ENCODE measurements at regions not wholly inside any gene's neighbourhood (a gene's known extent, or its start where the extent isn't known, plus 50 kb on each side); places are given as distances from the start of the nearest gene placed in this dataset.
"Not testable (repeated sequence)": the region's sequence is repeated elsewhere in the genome, so short reads cannot be mapped to it uniquely, and the experiment has no call there.

- not testable (repeated sequence) for DNase-seq (ENCODE audit: low read depth)
Observed at GRCh38 chr9:135195975-135196374, 108.5 kb downstream of the OLFM1 start.

GRCh38 chr9:135196474-135196873, 109.0 kb downstream of the OLFM1 start:
- DNase-seq (ENCODE audit: low read depth), result no peak

DNA sequence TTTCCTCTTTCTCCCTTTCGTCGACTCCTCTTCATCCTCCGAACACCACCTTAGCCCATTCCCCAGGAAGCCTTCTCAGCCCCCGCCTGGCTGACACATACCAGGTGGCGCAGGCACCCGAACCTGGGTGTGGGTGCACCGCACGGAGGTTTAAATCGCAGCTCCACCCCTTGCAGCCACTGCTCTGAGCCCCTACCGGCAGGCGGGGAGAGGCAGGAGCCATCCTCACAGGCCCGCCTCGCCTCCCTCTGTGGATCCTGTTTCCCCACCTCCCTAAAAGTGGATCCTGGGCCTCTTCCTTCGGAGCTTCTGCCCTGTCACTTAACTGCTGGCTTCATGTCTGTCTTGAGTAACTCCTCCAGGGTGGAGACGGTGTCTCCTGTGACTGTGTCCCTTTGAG, 110.7 kb downstream of the OLFM1 start:
- no peak for DNase-seq (ENCODE audit: low read depth)

DNA sequence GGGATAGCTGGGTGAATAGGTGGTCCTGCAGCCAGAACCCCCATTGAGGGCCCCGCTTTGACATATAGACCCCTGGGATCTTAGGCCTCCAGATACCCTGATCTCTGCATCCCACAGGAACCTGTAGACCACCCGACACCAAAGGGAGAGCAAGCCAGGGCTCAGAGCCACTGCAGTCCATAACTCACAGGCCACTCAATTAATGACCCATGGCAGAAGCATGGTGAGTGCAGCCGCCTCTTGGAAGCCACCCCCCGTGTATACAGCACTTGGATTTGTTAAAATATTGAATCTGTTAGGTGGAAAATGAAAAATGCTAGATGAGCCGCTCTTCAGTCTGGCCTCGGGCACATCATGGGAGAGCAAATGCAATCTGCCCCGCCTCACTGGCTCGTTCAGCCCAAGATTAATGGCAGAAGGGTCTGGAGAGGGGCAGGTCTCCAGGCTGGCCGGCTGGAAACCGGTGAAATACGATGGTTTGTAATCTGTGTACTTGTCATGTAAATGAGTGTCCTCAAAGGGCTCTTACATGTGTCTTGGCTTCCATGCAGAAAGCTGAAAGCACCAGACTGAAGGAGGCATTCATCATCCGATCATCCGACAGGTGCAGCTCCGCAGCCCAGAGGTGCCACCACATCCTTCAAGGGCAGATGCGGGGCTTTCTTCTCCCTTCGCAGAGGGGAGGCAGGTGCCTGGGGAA, 111.3 kb downstream of the OLFM1 start:
- DNase-seq (ENCODE audit: low read depth), result no peak

DNA sequence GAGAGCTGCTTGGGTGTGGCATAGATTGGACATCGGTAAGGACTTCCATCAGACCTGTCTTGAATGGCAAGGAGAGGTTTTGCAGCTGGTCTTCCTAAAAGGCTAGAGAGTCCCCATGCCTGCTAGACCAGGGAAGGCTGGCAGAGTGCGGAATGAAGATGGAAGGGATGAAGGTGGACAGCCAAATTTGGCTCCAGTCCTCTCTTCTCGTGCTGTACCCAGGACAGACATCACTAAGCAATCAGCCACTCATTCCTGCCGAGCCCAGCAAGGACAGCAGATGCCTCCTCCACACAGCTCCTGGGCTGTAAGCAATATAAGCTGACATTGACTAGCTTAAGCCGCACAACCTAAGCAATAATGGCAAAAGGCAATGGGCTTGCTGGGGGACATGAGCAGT, 112.0 kb downstream of the OLFM1 start:
- DNase-seq (ENCODE audit: low read depth), result no peak

GRCh38 chr9:135201711-135202110, 114.2 kb downstream of the OLFM1 start:
- DNase-seq (ENCODE audit: low read depth), result no peak

DNA sequence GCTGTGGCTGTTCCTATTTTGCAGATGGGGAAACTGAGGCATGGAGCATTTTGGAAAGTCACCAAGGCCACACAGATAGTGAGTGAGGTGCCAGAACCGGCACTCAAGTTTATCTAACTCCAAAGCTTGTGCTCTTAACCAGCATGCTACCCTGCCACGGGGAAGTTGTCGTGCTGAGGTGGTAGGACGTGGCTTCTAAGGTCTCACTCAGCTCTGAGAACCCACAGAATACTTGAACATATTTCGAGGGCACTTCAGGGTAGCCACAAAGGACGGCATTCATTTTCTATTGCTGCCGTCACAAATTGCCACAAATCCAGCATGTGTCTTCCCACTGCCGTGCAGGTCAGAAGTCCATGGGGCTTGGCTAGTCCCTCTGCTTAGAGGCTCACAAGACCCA, 116.7 kb downstream of the OLFM1 start:
- DNase-seq (ENCODE audit: low read depth), result no peak

DNA sequence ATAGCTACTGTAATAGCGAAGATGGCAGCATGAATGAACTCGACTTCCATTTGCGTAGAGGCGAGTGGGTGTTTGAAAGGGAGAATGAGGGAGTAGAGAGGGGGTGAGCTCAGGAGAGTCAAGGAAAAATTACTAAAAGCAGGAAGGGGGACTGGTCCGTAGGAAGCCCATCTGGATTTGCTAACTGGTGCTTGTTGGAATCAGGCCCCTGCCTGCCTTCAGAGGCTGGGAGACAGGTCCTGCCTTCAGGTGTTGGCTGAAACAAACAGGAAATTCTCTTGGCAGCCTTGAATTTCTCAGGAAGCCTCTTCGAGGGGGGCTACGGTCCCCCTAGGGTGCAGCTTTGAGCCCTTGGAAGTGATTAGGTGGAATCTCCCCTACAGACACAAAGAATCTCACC, 121.7 kb downstream of the OLFM1 start:
- DNase-seq (ENCODE audit: low read depth), result no peak

GRCh38 chr9:135209852-135210251, 122.4 kb downstream of the OLFM1 start:
- no peak for DNase-seq (ENCODE audit: low read depth)

DNA sequence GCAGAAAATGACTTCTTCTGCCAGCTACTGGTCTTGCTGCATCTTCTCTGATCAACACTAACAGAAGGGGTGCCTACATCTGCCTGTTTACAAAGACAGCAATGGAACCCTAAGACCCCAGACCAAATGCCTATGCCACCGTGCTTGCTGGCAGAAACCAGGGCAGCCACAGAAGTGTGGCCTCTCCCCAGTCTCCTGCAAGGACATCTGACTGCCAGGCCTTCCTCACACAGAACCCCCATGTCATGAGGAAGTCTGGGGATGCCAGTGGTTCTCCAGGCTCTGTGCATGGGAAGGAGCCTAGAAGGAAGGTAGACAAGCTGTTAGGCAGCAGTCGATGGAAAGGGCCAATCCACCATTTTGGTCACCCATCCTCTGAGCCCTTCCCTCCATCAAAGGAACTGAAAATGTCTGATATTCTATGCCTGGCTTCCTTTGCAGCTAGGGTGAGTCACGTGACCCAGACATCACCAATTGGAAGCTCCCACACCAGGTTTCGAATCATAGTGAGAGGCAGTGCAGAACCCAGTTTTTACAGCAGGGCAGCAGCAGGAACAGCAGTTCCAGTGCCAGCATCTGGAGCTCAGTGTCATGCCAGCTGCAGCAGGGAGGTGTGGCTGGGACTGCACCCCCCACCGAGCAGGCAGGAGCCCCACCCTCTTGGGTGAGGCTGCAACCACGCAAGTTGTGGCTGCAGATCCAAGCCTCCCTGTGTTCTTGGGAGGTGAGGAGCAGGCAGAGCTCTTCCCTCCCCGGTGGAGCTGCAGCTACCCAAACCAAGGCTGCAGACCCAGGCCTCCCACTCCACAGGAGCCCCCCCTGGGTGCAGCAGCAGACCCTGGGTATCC, 123.4 kb downstream of the OLFM1 start:
- DNase-seq (ENCODE audit: low read depth), result no peak

- no peak for DNase-seq (ENCODE audit: low read depth)
Observed at GRCh38 chr9:135211524-135211890, 124.0 kb downstream of the OLFM1 start.

DNA sequence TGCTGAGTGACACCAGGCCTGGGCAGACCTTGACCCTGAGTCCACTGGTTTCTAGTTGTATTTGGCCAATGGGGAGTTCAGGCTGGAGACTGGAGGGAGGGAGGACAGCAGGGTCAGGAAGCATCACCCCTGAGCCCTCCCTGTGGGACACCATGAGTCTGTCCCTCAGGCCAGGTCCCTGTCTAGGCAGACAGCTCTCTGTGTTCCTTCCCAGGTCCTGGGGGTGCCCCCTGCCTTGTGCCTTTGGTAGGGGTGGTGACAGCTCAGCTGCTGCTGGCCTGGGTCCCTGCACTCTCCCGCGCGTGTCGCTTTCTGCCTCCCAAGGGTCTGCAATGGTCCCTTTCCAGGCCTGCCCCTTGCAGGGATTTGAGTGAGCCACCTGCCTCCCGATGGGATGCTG, 125.5 kb downstream of the OLFM1 start:
- no peak for DNase-seq (ENCODE audit: low read depth)

- no peak for DNase-seq (ENCODE audit: low read depth)
Observed at GRCh38 chr9:135213566-135213965, 126.1 kb downstream of the OLFM1 start.

DNA sequence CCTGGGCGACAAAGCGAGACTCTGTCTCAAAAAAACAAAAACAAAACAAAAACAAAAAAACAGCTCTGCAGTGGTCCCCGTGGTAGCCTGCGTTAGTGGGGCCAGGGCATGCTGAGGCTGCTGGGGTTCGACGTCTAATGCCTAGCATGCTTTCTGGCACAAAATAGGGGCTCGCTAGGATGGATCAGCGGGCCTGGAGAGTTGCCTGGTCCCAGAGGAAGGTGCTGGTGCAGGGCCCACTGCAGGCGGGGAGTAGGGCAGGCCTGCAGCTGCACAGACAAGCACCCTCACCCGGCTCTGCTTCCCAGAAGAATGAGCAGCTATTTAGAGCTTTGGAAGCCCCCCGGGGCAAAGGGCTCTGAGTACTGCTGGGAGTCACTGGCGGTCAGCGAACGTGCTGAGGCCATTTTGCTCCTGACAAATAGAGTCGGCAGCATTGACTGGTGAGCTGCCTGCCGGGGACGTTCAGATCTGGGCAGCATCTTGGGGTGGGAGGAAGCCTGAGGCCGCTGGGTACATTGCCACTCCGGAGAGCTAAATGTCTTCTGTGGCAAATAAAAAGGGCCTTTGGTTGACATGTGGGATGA, 126.7 kb downstream of the OLFM1 start:
- DNase-seq (ENCODE audit: low read depth), result no peak

DNA sequence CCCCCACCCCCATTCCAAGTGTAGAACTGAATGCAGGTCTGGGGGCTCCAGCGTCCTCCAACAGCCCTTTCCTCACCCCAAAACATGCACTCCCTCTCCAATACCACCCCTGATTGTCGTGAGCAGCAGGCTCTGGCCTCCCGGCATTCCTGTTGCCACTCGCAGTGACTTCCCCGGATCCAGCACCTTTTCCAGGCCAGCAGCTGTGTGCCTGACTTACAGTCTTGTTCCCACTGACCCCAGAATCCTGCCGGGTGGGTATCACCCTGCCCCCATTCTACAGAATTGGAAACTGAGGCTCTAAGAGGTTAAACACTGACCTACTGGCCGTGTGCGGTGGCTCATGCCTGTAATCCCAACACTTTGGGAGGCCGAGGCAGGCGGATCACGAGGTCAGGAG, 127.2 kb downstream of the OLFM1 start:
- DNase-seq (ENCODE audit: low read depth), result no peak

GRCh38 chr9:135215571-135216161, 128.2 kb downstream of the OLFM1 start:
- DNase-seq (ENCODE audit: low read depth), result no peak

GRCh38 chr9:135216236-135216635, 128.8 kb downstream of the OLFM1 start:
- DNase-seq (ENCODE audit: low read depth), result no peak

- no peak for DNase-seq (ENCODE audit: low read depth)
Observed at GRCh38 chr9:135216791-135217441, 129.4 kb downstream of the OLFM1 start.

DNA sequence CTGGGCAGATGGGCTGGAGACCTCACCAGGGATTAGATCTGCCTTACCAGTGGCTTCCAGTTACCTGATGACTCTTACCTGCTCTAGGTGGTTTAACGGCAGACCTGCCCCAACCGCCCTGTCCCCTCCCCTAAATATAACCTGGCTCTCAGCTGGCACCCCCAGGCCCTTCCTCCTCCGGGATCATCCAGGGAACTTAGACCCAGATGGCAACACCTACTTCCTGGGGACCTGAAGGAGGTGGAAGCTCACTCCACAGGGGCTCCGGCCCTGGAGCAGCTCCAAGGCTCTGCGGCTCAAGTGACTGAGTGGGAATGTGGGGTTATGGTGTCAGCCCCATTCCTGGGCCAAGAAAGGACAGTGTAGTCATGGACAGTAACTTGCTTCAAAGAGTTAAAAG, 130.4 kb downstream of the OLFM1 start:
- DNase-seq (ENCODE audit: low read depth), result no peak

GRCh38 chr9:135218331-135219225, 131.1 kb downstream of the OLFM1 start:
- DNase-seq (ENCODE audit: low read depth), result no peak
